ENCODE measurements at regions not wholly inside any gene's neighbourhood (a gene's known extent, or its start where the extent isn't known, plus 50 kb on each side); places are given as distances from the start of the nearest gene placed in this dataset.
"Not testable (repeated sequence)": the region's sequence is repeated elsewhere in the genome, so short reads cannot be mapped to it uniquely, and the experiment has no call there.

GRCh38 chr10:7108141-7108540 lies 302.7 kb downstream of the SFMBT2 start:
- TF ChIP-seq POLR2A (IDR thresholded peaks at IDR 0.05; ENCODE audit: extremely low read depth, insufficient read length) (no peak), CTCF (IDR thresholded peaks at IDR 0.05; ENCODE audit: low read depth, low read length) (no peak)
- no peak overlapping the region for H3K4me3 ChIP-seq (ENCODE audit: low read depth, low read length)
- no peak for DNase-seq (ENCODE audit: low read depth)

GRCh38 chr10:7107285-7107684 lies 303.5 kb downstream of the SFMBT2 start:
- DNase-seq (ENCODE audit: low read depth), result no peak
- H3K4me3 ChIP-seq (ENCODE audit: low read depth, low read length), result no peak overlapping the region
- TF ChIP-seq CTCF (IDR thresholded peaks at IDR 0.05; ENCODE audit: low read depth, low read length) (no peak), MAX (IDR thresholded peaks at IDR 0.05; ENCODE audit: low read depth, low read length) (no peak), POLR2A (IDR thresholded peaks at IDR 0.05; ENCODE audit: extremely low read depth, insufficient read length) (no peak), MYC (IDR thresholded peaks at IDR 0.05; ENCODE audit: low read depth, low read length) (no peak)

GRCh38 chr10:7104379-7104778 lies 306.5 kb downstream of the SFMBT2 start:
- DNase-seq (ENCODE audit: low read depth); H3K4me3 ChIP-seq (ENCODE audit: low read depth, low read length): not testable (repeated sequence)

GRCh38 chr10:7102557-7103349 lies 308.1 kb downstream of the SFMBT2 start:
- TF ChIP-seq CTCF (IDR thresholded peaks at IDR 0.05; ENCODE audit: low read depth, low read length), result no peak
- no peak for TF ChIP-seq POLR2A (IDR thresholded peaks at IDR 0.05; ENCODE audit: extremely low read depth, insufficient read length)
- TF ChIP-seq MYC (IDR thresholded peaks at IDR 0.05; ENCODE audit: low read depth, low read length), result no peak
- no peak for TF ChIP-seq MAX (IDR thresholded peaks at IDR 0.05; ENCODE audit: low read depth, low read length)
- no peak overlapping the region for H3K4me3 ChIP-seq (ENCODE audit: low read depth, low read length)
- no peak for DNase-seq (ENCODE audit: low read depth)

GRCh38 chr10:7102084-7102483 lies 308.8 kb downstream of the SFMBT2 start:
- no peak for TF ChIP-seq MAX (IDR thresholded peaks at IDR 0.05; ENCODE audit: low read depth, low read length)
- no peak for TF ChIP-seq MYC (IDR thresholded peaks at IDR 0.05; ENCODE audit: low read depth, low read length)
- TF ChIP-seq CTCF (IDR thresholded peaks at IDR 0.05; ENCODE audit: low read depth, low read length), result no peak
- no peak for TF ChIP-seq POLR2A (IDR thresholded peaks at IDR 0.05; ENCODE audit: extremely low read depth, insufficient read length)
- no peak for DNase-seq (ENCODE audit: low read depth)
- H3K4me3 ChIP-seq (ENCODE audit: low read depth, low read length), result no peak overlapping the region

- TF ChIP-seq MYC (IDR thresholded peaks at IDR 0.05; ENCODE audit: low read depth, low read length) (no peak), POLR2A (IDR thresholded peaks at IDR 0.05; ENCODE audit: extremely low read depth, insufficient read length) (no peak), CTCF (IDR thresholded peaks at IDR 0.05; ENCODE audit: low read depth, low read length) (no peak), MAX (IDR thresholded peaks at IDR 0.05; ENCODE audit: low read depth, low read length) (no peak)
- no peak overlapping the region for H3K4me3 ChIP-seq (ENCODE audit: low read depth, low read length)
- no peak for DNase-seq (ENCODE audit: low read depth)
Observed at GRCh38 chr10:7101451-7101850, 309.4 kb downstream of the SFMBT2 start.

Data from NB4 (cell line).